Karpas-422 (cell line): ENCODE measurements at regions not wholly inside any gene's neighbourhood (a gene's known extent, or its start where the extent isn't known, plus 50 kb on each side); places are given as distances from the start of the nearest gene placed in this dataset.

ENCODE experiments used
- DNase-seq: peaks from one replicate; pipeline ENCODE4 v3.0.0-alpha.2; 2015
- H2AFZ ChIP-seq: fragments of 200-600 bp; sonication (generic); 2 replicates; pipeline ENCODE4 v1.6.1; 2014; ENCODE audit warnings: antibody characterized with exemption, low read length, mixed read lengths
- H3K27ac ChIP-seq: fragments of 200-600 bp; sonication (generic); 2 replicates; pipeline ENCODE4 v1.5.1; 2014; ENCODE audit warnings: mild to moderate bottlenecking, low read length, moderate library complexity
- H3K27me3 ChIP-seq: fragments of 200-600 bp; sonication (generic); 2 replicates; pipeline ENCODE4 v1.6.1; 2014; ENCODE audit warnings: low read length, mixed read lengths
- H3K36me3 ChIP-seq: fragments of 200-600 bp; sonication (generic); 2 replicates; pipeline ENCODE4 v1.6.1; 2014; ENCODE audit warnings: low read length, mixed read lengths; ENCODE audit not compliant: insufficient read depth
- H3K4me1 ChIP-seq: fragments of 200-600 bp; sonication (generic); 2 replicates; pipeline ENCODE4 v1.6.1; 2014; ENCODE audit warnings: mild to moderate bottlenecking, low read length, mixed read lengths
- H3K4me2 ChIP-seq: fragments of 200-600 bp; sonication (generic); 2 replicates; pipeline ENCODE4 v1.6.1; 2014; ENCODE audit warnings: low read length, low read depth, mild to moderate bottlenecking; ENCODE audit not compliant: poor library complexity, severe bottlenecking
- H3K4me3 ChIP-seq: fragments of 200-600 bp; sonication (generic); 2 replicates; pipeline ENCODE4 v1.5.1; 2014; ENCODE audit warnings: mild to moderate bottlenecking, antibody characterized with exemption, low read length, mixed read lengths
- H3K79me2 ChIP-seq: fragments of 200-600 bp; sonication (generic); 2 replicates; pipeline ENCODE4 v1.6.1; 2014; ENCODE audit warnings: mild to moderate bottlenecking, low read length, mixed read lengths
- H3K9ac ChIP-seq: fragments of 200-600 bp; sonication (generic); 2 replicates; pipeline ENCODE4 v1.6.0; 2014; ENCODE audit warnings: low read length
- H3K9me2 ChIP-seq: fragments of 200-600 bp; sonication (generic), shearing (Covaris generic); replicated peaks from 2 replicates; pipeline ENCODE4 v1.6.0; 2014; ENCODE audit warnings: mild to moderate bottlenecking, low read length, moderate library complexity; ENCODE audit not compliant: insufficient read depth
- H3K9me3 ChIP-seq: fragments of 300-700, 200-600 bp; sonication (generic); 2 replicates; pipeline ENCODE4 v1.6.1; 2014; ENCODE audit warnings: low read length, mixed read lengths
- H4K20me1 ChIP-seq: fragments of 200-600 bp; sonication (generic); 2 replicates; pipeline ENCODE4 v1.6.1; 2014; ENCODE audit warnings: mild to moderate bottlenecking, antibody characterized with exemption, low read length, low read depth; ENCODE audit not compliant: insufficient read depth

- no peaks in the 10 kb centered on the region for H3K79me2 ChIP-seq
- H3K4me3 ChIP-seq = no peak overlapping the region
- no peaks in the 10 kb centered on the region for H3K36me3 ChIP-seq
- H3K27ac ChIP-seq = no peak overlapping the region
- H3K9me2 ChIP-seq = no peaks in the 10 kb centered on the region
- H2AFZ ChIP-seq = no peak overlapping the region
- H3K4me2 ChIP-seq = no peak overlapping the region
- H3K9me3 ChIP-seq = no peaks in the 10 kb centered on the region
- no peak for DNase-seq
- no peaks in the 10 kb centered on the region for H3K27me3 ChIP-seq
- H3K4me1 ChIP-seq = no peaks in the 10 kb centered on the region
- no peaks in the 10 kb centered on the region for H4K20me1 ChIP-seq
- no peak overlapping the region for H3K9ac ChIP-seq
Measured at GRCh38 chr2:147531269-147531668, 313.6 kb upstream of the ACVR2A start.

GRCh38 chr2:147530033-147530432, 314.8 kb upstream of the ACVR2A start:
- no peak overlapping the region for H2AFZ ChIP-seq
- H4K20me1 ChIP-seq = no peaks in the 10 kb centered on the region

GRCh38 chr2:147525819-147526489, 318.9 kb upstream of the ACVR2A start:
- Histone ChIP-seq H3K36me3 (no peaks in the 10 kb centered on the region), H3K9me3 (no peaks in the 10 kb centered on the region), H3K27ac (no peak overlapping the region), H3K9ac (no peak overlapping the region), H3K27me3 (no peaks in the 10 kb centered on the region), H2AFZ (no peak overlapping the region), H4K20me1 (no peaks in the 10 kb centered on the region), H3K9me2 (no peaks in the 10 kb centered on the region), H3K79me2 (no peaks in the 10 kb centered on the region), H3K4me2 (no peak overlapping the region), H3K4me1 (no peaks in the 10 kb centered on the region), H3K4me3 (no peak overlapping the region)
- no peak for DNase-seq

More at GRCh38 chr2:147530033-147530432, 314.8 kb upstream of the ACVR2A start:
- H3K9ac ChIP-seq = no peak overlapping the region
- H3K4me1 ChIP-seq = no peaks in the 10 kb centered on the region
- DNase-seq = no peak
- no peaks in the 10 kb centered on the region for H3K36me3 ChIP-seq
- no peaks in the 10 kb centered on the region for H3K9me3 ChIP-seq
- no peaks in the 10 kb centered on the region for H3K9me2 ChIP-seq
- H3K27ac ChIP-seq = no peak overlapping the region
- H3K4me2 ChIP-seq = no peak overlapping the region
- no peak overlapping the region for H3K4me3 ChIP-seq
- H3K27me3 ChIP-seq = no peaks in the 10 kb centered on the region
- no peaks in the 10 kb centered on the region for H3K79me2 ChIP-seq

GRCh38 chr2:147524912-147525311, 319.9 kb upstream of the ACVR2A start:
- H3K9me2 ChIP-seq = no peaks in the 10 kb centered on the region
- no peak for DNase-seq

GRCh38 chr2:147523415-147523814, 321.4 kb upstream of the ACVR2A start:
- no peak overlapping the region for H3K4me2 ChIP-seq
- H3K27ac ChIP-seq = no peak overlapping the region
- H4K20me1 ChIP-seq = no peaks in the 10 kb centered on the region
- no peak overlapping the region for H2AFZ ChIP-seq
- H3K9ac ChIP-seq = no peak overlapping the region
- no peaks in the 10 kb centered on the region for H3K4me1 ChIP-seq
- no peaks in the 10 kb centered on the region for H3K79me2 ChIP-seq
- no peaks in the 10 kb centered on the region for H3K9me2 ChIP-seq
- H3K27me3 ChIP-seq = no peaks in the 10 kb centered on the region
- H3K9me3 ChIP-seq = no peaks in the 10 kb centered on the region
- H3K36me3 ChIP-seq = no peaks in the 10 kb centered on the region
- no peak overlapping the region for H3K4me3 ChIP-seq
- DNase-seq = no peak

More at GRCh38 chr2:147524912-147525311, 319.9 kb upstream of the ACVR2A start:
- Histone ChIP-seq H3K4me1 (no peaks in the 10 kb centered on the region), H3K9me3 (no peaks in the 10 kb centered on the region), H4K20me1 (no peaks in the 10 kb centered on the region), H3K36me3 (no peaks in the 10 kb centered on the region), H2AFZ (no peak overlapping the region), H3K79me2 (no peaks in the 10 kb centered on the region), H3K4me3 (no peak overlapping the region), H3K27me3 (no peaks in the 10 kb centered on the region), H3K4me2 (no peak overlapping the region), H3K27ac (no peak overlapping the region), H3K9ac (no peak overlapping the region)

GRCh38 chr2:147521936-147522335, 322.9 kb upstream of the ACVR2A start:
- H3K4me1 ChIP-seq = no peaks in the 10 kb centered on the region

GRCh38 chr2:147520817-147521216, 324.0 kb upstream of the ACVR2A start:
- H3K27me3 ChIP-seq = no peaks in the 10 kb centered on the region
- H3K79me2 ChIP-seq = no peaks in the 10 kb centered on the region

More at GRCh38 chr2:147521936-147522335, 322.9 kb upstream of the ACVR2A start:
- no peak overlapping the region for H3K4me2 ChIP-seq
- H3K27me3 ChIP-seq = no peaks in the 10 kb centered on the region
- H3K9me3 ChIP-seq = no peaks in the 10 kb centered on the region
- no peak for DNase-seq
- no peaks in the 10 kb centered on the region for H3K36me3 ChIP-seq
- no peak overlapping the region for H3K9ac ChIP-seq
- H3K4me3 ChIP-seq = no peak overlapping the region
- no peak overlapping the region for H3K27ac ChIP-seq
- H4K20me1 ChIP-seq = no peaks in the 10 kb centered on the region
- H3K9me2 ChIP-seq = no peaks in the 10 kb centered on the region
- no peak overlapping the region for H2AFZ ChIP-seq
- no peaks in the 10 kb centered on the region for H3K79me2 ChIP-seq

GRCh38 chr2:147519178-147519577, 325.7 kb upstream of the ACVR2A start:
- no peaks in the 10 kb centered on the region for H3K4me1 ChIP-seq
- H3K36me3 ChIP-seq = no peaks in the 10 kb centered on the region
- H3K4me2 ChIP-seq = no peak overlapping the region
- no peak overlapping the region for H3K4me3 ChIP-seq
- H3K9me3 ChIP-seq = no peaks in the 10 kb centered on the region
- no peaks in the 10 kb centered on the region for H3K9me2 ChIP-seq
- no peak overlapping the region for H3K9ac ChIP-seq
- H2AFZ ChIP-seq = no peak overlapping the region
- no peaks in the 10 kb centered on the region for H3K79me2 ChIP-seq
- no peaks in the 10 kb centered on the region for H3K27me3 ChIP-seq
- no peak overlapping the region for H3K27ac ChIP-seq
- DNase-seq = no peak
- no peaks in the 10 kb centered on the region for H4K20me1 ChIP-seq

More at GRCh38 chr2:147520817-147521216, 324.0 kb upstream of the ACVR2A start:
- H3K9ac ChIP-seq = no peak overlapping the region
- no peaks in the 10 kb centered on the region for H3K4me1 ChIP-seq
- no peak overlapping the region for H2AFZ ChIP-seq
- H3K9me2 ChIP-seq = no peaks in the 10 kb centered on the region
- no peaks in the 10 kb centered on the region for H4K20me1 ChIP-seq
- DNase-seq = no peak
- H3K9me3 ChIP-seq = no peaks in the 10 kb centered on the region
- H3K4me2 ChIP-seq = no peak overlapping the region
- H3K36me3 ChIP-seq = no peaks in the 10 kb centered on the region
- no peak overlapping the region for H3K27ac ChIP-seq
- no peak overlapping the region for H3K4me3 ChIP-seq
